Amniotic stem cell (primary cell): ENCODE measurements at regions not wholly inside any gene's neighbourhood (a gene's known extent, or its start where the extent isn't known, plus 50 kb on each side); places are given as distances from the start of the nearest gene placed in this dataset.
"Not testable (repeated sequence)": the region's sequence is repeated elsewhere in the genome, so short reads cannot be mapped to it uniquely, and the experiment has no call there.

Experiments
- DNase-seq: peaks from one replicate; lab custom pipeline; 2025; lab: John Stamatoyannopoulos, UW

- no peak for DNase-seq
These were observed 72.9 kb upstream of the FRMD6 start for GRCh38 chr14:51578853-51579252.

- peak; percentile 31 for DNase-seq
These were observed 70.5 kb upstream of the FRMD6 start for GRCh38 chr14:51581017-51581881.

- DNase-seq, result no peak
These were observed 69.3 kb upstream of the FRMD6 start for GRCh38 chr14:51582437-51582836.

- DNase-seq, result no peak
These were observed 66.7 kb upstream of the FRMD6 start for GRCh38 chr14:51585055-51585454.

GRCh38 chr14:51592836-51593235, 58.9 kb upstream of the FRMD6 start:
- DNase-seq, result no peak

GRCh38 chr14:51593397-51593796, 58.3 kb upstream of the FRMD6 start:
- DNase-seq, result no peak

GRCh38 chr14:51595881-51596455, 55.7 kb upstream of the FRMD6 start:
- no peak for DNase-seq

GRCh38 chr14:51596488-51597117, 55.1 kb upstream of the FRMD6 start:
- DNase-seq, result no peak

GRCh38 chr14:51597261-51598001, 54.3 kb upstream of the FRMD6 start:
- DNase-seq, result no peak

- DNase-seq, result not testable (repeated sequence)
These were observed 52.6 kb upstream of the FRMD6 start for GRCh38 chr14:51598924-51599600.

- DNase-seq, result no peak
These were observed 51.1 kb upstream of the FRMD6 start for GRCh38 chr14:51600658-51601057.
